ENCODE measurements at regions not wholly inside any gene's neighbourhood (a gene's known extent, or its start where the extent isn't known, plus 50 kb on each side); places are given as distances from the start of the nearest gene placed in this dataset.

DNA sequence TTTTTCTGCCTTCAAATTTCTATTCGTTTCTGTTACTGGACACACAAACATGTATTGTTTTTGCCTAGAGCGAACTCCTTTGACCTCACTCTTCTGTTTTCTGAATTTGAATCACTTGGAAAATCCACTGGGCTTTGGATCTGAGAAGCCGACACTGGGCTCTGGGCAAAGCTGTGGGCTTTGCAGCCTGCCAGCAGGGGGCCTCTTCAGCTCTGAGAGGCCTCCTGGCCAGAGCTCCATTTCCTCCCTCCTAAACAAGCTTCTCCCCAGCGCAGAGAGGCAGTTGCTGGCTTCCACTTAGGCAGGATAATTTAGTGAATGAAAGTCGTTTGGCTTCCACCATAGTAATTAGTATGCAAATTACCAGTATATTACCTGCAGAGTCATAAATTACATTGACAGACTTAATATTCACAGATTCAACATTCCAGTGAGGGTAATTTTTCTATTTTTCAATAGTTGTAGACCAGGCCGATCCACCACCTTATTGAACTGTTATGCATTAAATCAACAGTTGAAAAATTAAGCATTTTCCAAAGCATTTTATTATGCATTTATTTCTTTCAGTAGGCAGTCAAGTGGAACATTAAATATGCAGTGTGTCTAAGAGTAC is 104.0 kb upstream of the ZNF366 start:
- TF ChIP-seq CTCF (IDR thresholded peaks at IDR 0.05; ENCODE audit: low read depth, low read length, poor library complexity, severe bottlenecking) (peak; percentile 97), EZH2phosphoT487 (IDR thresholded peaks at IDR 0.05; ENCODE audit: borderline replicate concordance, low read length) (no peak)
